MG63 (cell line): ENCODE measurements at regions not wholly inside any gene's neighbourhood (a gene's known extent, or its start where the extent isn't known, plus 50 kb on each side); places are given as distances from the start of the nearest gene placed in this dataset.
A peak's percentile ranks its signal among the peaks of the same experiment; 100 is the strongest.
"Not testable (repeated sequence)": the region's sequence is repeated elsewhere in the genome, so short reads cannot be mapped to it uniquely, and the experiment has no call there.

Experiments
- DNase-seq: peaks from one replicate; pipeline ENCODE4 v3.0.0-alpha.2; 2020
- H3K27me3 ChIP-seq: fragments of 250-450 bp; sonication (Bioruptor Pico); 2 replicates; pipeline ENCODE4 v1.5.1; 2020; ENCODE audit warnings: mild to moderate bottlenecking, moderate library complexity
- H3K36me3 ChIP-seq: fragments of 250-450 bp; sonication (Bioruptor Pico); 2 replicates; pipeline ENCODE4 v1.5.1; 2020; ENCODE audit warnings: mild to moderate bottlenecking, moderate library complexity
- H3K4me3 ChIP-seq: fragments of 250-450 bp; sonication (Bioruptor Pico); 2 replicates; pipeline ENCODE4 v1.5.1; 2020; ENCODE audit warnings: mild to moderate bottlenecking, moderate library complexity
- H3K9me3 ChIP-seq: fragments of 250-450 bp; sonication (Bioruptor Pico); 2 replicates; pipeline ENCODE4 v1.5.1; 2020; ENCODE audit warnings: mild to moderate bottlenecking, moderate library complexity

DNA sequence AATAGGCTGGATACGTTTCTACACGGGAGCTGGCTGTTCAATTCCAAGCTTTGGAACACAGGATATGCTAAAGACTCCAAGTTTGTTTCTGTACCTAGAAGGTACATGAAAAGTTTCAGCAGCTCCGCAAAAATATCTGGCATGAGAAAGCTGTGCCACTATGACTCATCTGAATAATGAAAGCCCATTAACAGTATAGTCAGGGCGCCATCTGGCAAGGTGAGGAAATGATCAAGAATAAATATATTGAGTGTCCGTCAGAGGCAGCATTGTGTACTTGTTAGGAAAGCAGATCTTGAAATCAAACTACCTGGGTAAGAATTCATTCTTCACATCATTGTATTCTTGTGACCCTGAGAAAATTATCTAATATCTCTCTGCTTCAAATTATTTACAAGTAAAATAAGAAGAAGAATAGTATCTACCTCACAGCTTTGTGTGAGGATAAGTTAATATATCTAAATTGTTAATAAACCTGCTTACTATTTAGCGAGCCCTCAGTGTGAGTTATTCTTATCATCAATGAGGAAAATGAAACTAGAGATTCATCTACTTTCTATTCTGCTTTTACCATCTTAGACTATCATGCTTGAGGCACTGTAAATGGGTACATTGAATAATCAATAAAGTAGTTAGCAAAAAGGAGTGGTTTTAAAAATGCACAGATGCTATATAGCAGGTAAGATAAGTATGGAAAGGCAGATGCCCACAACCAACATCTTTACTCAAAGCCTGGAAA is 53.5 kb downstream of the FSCB start:
- peak; percentile 0 for DNase-seq
- Histone ChIP-seq H3K27me3 (no peaks in the 10 kb centered on the region), H3K4me3 (no peak overlapping the region), H3K9me3 (no peaks in the 10 kb centered on the region), H3K36me3 (no peaks in the 10 kb centered on the region)

GRCh38 chr14:44450232-44450631 is 56.9 kb downstream of the FSCB start:
- not testable (repeated sequence) for DNase-seq, H3K36me3 ChIP-seq, H3K4me3 ChIP-seq, H3K27me3 ChIP-seq, H3K9me3 ChIP-seq

GRCh38 chr14:44449680-44450079 is 57.4 kb downstream of the FSCB start:
- Histone ChIP-seq H3K9me3 (no peaks in the 10 kb centered on the region), H3K4me3 (no peak overlapping the region), H3K27me3 (no peaks in the 10 kb centered on the region), H3K36me3 (no peaks in the 10 kb centered on the region)
- DNase-seq = no peak

GRCh38 chr14:44448951-44449358 is 58.1 kb downstream of the FSCB start:
- H3K27me3 ChIP-seq = no peaks in the 10 kb centered on the region
- no peaks in the 10 kb centered on the region for H3K9me3 ChIP-seq
- no peak overlapping the region for H3K4me3 ChIP-seq
- no peak for DNase-seq
- H3K36me3 ChIP-seq = no peaks in the 10 kb centered on the region

DNA sequence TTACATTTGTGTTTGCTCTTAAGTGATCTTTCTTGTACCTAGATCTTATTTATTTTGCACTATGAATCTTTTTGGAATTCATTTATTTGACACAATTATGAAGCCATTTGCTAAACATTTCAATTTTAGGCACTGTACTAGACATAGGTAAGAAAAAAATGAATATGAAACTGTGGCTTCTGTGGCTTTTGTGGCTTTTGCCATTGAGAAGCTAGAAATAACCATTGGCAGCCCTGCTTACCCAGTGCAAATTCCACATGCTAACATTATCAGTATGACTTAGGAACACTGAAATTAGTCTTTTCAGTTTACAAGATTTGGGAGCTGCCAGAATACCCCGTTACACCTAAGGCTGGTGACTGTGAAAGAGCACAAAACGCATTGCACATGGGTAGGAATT is 60.1 kb downstream of the FSCB start:
- Histone ChIP-seq H3K27me3 (no peaks in the 10 kb centered on the region), H3K36me3 (no peaks in the 10 kb centered on the region), H3K4me3 (no peak overlapping the region), H3K9me3 (no peaks in the 10 kb centered on the region)
- DNase-seq = no peak

DNA sequence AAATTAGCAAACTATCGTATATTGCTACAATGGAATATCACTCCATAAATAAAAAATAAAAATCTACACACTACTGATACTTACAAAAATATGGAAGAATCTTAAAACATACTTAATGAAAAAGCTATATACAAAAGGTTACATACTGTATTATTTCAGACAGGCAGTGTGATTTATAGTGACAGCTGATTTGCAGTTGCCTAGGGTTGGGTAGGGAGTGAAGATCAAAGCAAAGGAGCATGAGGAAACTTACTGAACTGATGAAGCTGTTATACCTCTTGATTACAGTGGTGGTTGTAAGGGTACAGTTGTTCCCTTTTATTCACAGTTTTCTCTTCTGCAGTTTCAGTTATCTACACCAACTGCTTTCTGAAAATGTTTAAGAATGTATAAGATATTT is 62.6 kb downstream of the FSCB start:
- Histone ChIP-seq H3K36me3 (no peaks in the 10 kb centered on the region), H3K27me3 (no peaks in the 10 kb centered on the region), H3K4me3 (no peak overlapping the region), H3K9me3 (no peaks in the 10 kb centered on the region)
- DNase-seq = no peak

- DNase-seq = no peak
- Histone ChIP-seq H3K9me3 (no peaks in the 10 kb centered on the region), H3K36me3 (no peaks in the 10 kb centered on the region), H3K27me3 (no peaks in the 10 kb centered on the region), H3K4me3 (no peak overlapping the region)
Observed at GRCh38 chr14:44438936-44439335, 68.1 kb downstream of the FSCB start.

GRCh38 chr14:44438221-44438620 is 68.9 kb downstream of the FSCB start:
- Histone ChIP-seq H3K36me3 (no peaks in the 10 kb centered on the region), H3K27me3 (no peaks in the 10 kb centered on the region), H3K4me3 (no peak overlapping the region), H3K9me3 (no peaks in the 10 kb centered on the region)
- DNase-seq = no peak

DNA sequence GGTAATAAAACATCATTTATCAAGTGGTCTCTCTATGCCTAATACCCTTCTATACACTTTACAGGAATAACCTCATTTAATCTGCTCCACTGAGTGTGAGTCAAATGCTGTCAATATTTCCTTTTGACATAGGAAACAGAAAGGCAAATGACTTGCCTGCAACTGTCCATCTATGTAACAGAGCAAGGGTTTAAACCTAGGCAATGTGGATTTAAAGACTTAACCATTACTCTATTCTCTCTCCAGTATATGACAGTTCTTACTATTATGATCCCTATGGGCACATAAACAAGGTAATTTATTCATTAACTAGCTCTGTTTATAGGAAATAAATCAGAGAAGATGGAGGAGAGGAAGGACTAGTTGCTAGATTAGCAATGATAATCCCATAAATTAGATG is 70.6 kb downstream of the FSCB start:
- Histone ChIP-seq H3K4me3 (no peak overlapping the region), H3K9me3 (no peaks in the 10 kb centered on the region), H3K36me3 (no peaks in the 10 kb centered on the region), H3K27me3 (no peaks in the 10 kb centered on the region)
- no peak for DNase-seq

DNA sequence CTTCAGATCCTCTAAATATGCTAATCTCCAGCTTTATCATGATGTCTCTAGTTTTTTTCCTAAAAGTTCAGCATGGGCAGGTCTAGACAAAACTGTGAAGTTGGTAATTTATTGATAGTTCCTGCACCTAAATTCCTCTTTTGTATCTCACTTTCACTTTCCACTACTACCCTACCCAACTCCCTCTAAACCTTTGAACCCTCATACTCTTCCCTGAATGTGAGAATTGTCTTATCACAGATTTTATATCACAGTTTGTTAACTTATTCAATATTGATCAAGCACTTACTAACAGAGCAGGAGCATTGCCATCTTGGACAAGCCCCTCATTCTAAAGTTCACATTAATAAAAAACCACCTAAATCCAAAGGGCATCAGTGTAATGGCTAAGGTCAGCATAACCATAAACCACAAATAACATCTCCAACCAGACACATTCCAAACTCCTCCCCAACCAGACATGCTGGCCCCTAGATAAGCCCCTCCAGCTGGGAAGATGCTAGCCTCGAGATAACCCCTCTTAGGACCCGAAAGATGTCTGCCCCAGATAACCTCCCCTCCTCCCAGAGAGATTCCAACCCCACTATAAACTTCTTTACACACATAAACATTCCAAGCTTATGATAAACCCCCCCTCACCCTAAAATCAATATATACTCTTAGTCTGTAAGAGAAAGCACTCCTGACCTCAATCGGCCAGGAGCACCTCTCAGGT is 78.7 kb downstream of the FSCB start:
- Histone ChIP-seq H3K36me3 (no peaks in the 10 kb centered on the region), H3K4me3 (no peak overlapping the region), H3K9me3 (no peaks in the 10 kb centered on the region), H3K27me3 (no peaks in the 10 kb centered on the region)
- DNase-seq = no peak

DNA sequence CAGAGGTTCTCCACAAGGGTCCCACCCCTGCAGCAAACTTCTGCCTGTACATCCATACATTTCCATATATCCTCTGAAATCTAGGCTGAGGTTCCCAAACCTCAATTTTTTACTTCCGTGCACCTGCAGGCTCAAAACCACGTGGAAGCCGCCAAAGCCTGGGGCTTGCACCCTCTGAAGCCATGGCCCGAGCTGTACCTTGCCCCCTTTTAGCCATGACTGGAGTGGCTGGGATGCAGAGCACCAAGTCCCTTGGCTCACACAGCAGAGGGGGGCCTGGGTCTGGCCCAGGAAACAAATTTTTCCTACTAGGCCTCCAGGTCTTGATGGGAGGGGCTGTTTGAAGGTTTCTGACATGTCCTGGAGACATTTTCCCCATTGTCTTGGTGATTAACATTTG is 84.4 kb downstream of the FSCB start:
- Histone ChIP-seq H3K27me3 (no peaks in the 10 kb centered on the region), H3K36me3 (no peaks in the 10 kb centered on the region), H3K4me3 (no peak overlapping the region), H3K9me3 (no peaks in the 10 kb centered on the region)
- DNase-seq = no peak

DNA sequence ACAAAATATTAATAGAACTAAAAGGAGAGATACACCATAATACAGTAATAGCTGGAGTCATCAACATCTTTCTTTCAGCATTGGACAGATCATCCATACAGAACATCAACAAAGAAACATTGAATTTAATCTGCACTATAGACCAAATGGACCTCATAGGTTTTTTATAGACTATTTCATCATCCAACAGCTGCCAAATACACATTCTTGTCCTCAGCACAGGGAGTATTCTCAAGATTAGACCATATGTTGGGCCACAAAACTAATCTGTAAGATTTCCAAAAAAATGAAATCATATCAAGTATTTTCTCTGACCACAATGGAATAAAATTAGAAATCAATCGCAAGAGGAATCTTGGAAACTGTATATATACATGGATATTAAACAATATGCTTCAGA is 86.9 kb downstream of the FSCB start:
- Histone ChIP-seq H3K27me3 (no peaks in the 10 kb centered on the region), H3K4me3 (no peak overlapping the region), H3K9me3 (no peaks in the 10 kb centered on the region), H3K36me3 (no peaks in the 10 kb centered on the region)
- DNase-seq = no peak

GRCh38 chr14:44418856-44419255 is 88.2 kb downstream of the FSCB start:
- no peak for DNase-seq
- H3K36me3 ChIP-seq = no peaks in the 10 kb centered on the region
- H3K27me3 ChIP-seq = no peaks in the 10 kb centered on the region
- H3K4me3 ChIP-seq = no peak overlapping the region
- no peaks in the 10 kb centered on the region for H3K9me3 ChIP-seq

DNA sequence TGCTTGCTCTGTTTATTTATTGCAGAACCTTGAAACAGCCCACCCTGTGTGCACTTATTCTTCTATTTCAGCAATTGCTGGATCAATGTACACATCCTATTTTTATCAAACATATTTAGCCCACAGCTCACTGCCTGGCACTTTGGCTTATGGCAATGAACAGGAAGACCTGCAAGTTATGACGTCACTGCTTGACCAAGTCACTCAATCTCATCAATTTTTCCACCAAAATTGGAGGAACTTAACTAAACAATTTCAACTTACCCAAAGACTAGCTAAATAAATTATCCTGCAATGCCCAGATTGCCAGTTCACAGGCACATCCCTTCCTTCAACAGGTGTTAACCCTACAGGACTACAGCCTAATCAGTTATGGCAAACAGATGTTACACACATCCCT is 89.3 kb downstream of the FSCB start:
- no peaks in the 10 kb centered on the region for H3K36me3 ChIP-seq
- H3K4me3 ChIP-seq = no peak overlapping the region
- DNase-seq = no peak
- no peaks in the 10 kb centered on the region for H3K27me3 ChIP-seq
- no peaks in the 10 kb centered on the region for H3K9me3 ChIP-seq

DNA sequence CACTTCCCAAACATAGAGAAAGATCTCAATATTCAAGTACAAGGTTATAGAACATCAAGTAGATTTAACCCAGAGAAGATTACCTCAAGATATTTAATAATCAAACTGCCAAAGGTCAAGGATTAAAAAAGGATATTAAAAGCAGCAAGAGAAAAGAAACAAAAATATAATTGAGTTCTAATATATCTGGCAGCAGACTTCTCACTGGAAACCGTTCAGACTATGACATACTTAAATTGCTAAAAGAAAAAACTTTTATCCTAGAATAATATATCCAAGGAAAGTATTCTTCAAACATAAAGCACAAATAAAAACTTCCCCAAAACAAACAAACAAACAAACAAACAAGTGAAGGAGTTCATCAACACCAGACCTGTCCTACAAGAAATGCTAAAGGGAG is 92.4 kb downstream of the FSCB start:
- Histone ChIP-seq H3K27me3 (no peaks in the 10 kb centered on the region), H3K4me3 (no peak overlapping the region), H3K36me3 (no peaks in the 10 kb centered on the region), H3K9me3 (no peaks in the 10 kb centered on the region)
- no peak for DNase-seq

DNA sequence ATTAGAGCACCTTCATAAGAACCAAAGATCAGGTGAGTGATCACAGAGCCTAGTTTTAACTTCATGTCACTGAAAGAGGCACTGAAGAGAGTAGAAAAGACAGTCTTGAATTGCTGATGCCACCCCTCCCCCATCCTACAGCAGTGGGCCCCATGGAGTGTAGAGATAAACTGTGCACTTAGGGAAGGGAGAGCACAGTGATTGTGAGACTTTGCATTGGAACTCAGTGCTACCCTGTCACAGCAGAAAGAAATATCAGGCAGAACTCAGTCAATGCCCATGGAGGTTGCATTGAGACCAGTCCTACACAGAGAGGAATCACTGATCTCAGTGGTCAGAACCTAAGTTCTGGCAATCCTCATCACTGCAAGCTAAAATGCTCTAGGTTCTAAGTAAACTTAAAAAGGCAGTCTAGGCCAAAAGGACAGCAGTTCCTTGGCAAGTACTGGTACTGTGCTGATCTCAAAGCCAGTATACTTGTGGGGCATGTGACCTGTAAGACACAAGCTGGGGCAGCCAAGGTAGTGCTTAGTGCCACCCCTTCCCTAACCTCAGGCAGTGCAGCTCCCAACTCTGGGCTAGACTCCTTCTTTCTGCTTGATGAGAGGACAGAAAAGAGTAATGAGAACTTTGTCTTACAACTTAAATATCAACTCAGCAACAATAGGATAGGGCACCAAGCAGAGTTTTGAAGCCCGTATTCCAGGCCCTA is 94.1 kb downstream of the FSCB start:
- no peaks in the 10 kb centered on the region for H3K9me3 ChIP-seq
- no peak overlapping the region for H3K4me3 ChIP-seq
- DNase-seq = no peak
- H3K36me3 ChIP-seq = no peaks in the 10 kb centered on the region
- H3K27me3 ChIP-seq = no peaks in the 10 kb centered on the region

GRCh38 chr14:44405011-44405486 is 102.0 kb downstream of the FSCB start:
- DNase-seq = no peak
- H3K4me3 ChIP-seq = no peak overlapping the region
- no peaks in the 10 kb centered on the region for H3K27me3 ChIP-seq
- H3K36me3 ChIP-seq = no peaks in the 10 kb centered on the region
- H3K9me3 ChIP-seq = no peaks in the 10 kb centered on the region

GRCh38 chr14:44404599-44404998 is 102.5 kb downstream of the FSCB start:
- H3K36me3 ChIP-seq = no peaks in the 10 kb centered on the region
- H3K27me3 ChIP-seq = no peaks in the 10 kb centered on the region
- no peak for DNase-seq
- H3K4me3 ChIP-seq = no peak overlapping the region
- H3K9me3 ChIP-seq = no peaks in the 10 kb centered on the region
